DND-41 (cell line): ENCODE measurements at regions not wholly inside any gene's neighbourhood (a gene's known extent, or its start where the extent isn't known, plus 50 kb on each side); places are given as distances from the start of the nearest gene placed in this dataset.

Source experiments
- CTCF ChIP-seq: IDR thresholded peaks from 2 replicates; pipeline ENCODE4 v1.5.1; 2012; ENCODE audit warnings: borderline replicate concordance, low read length, moderate library complexity, mild to moderate bottlenecking; ENCODE audit not compliant: poor library complexity, severe bottlenecking; ENCODE audit errors: extremely low read depth
- EZH2 ChIP-seq: IDR thresholded peaks from 3 replicates; pipeline ENCODE4 v1.6.1; 2012; ENCODE audit warnings: borderline replicate concordance, low read depth, mild to moderate bottlenecking, moderate library complexity, low read length, inconsistent platforms; ENCODE audit not compliant: severe bottlenecking

DNA sequence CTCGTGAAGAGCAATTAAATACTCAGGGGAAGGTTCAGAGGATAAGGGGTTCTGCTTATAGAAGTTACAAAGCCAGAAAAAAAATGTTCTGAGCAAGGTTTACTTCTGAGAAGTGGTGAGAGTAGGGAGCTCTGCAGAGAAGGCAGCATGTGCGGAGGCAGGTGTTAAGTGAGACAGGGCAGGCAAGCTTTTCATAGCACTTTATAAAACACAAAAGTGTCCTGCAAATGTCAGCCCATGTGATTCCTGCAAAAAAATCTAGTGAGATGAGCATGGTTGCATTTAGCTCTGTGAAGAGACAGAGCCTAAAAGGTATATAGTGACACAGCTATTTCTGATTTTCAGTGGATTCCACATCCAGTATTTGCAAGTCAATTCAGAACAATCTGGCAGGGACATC, 223.8 kb upstream of the SYT4 start:
- TF ChIP-seq EZH2 (no peak), CTCF (no peak)
